NOMO-1 treated with dmso at 0.1 percent for 144 hours (cell line): ENCODE measurements at regions not wholly inside any gene's neighbourhood (a gene's known extent, or its start where the extent isn't known, plus 50 kb on each side); places are given as distances from the start of the nearest gene placed in this dataset.
"Not testable (repeated sequence)": the region's sequence is repeated elsewhere in the genome, so short reads cannot be mapped to it uniquely, and the experiment has no call there.

Source experiments
- DNase-seq: peaks from one replicate; lab custom pipeline; 2025; ENCODE audit not compliant: unreplicated experiment; lab: John Stamatoyannopoulos, UW

GRCh38 chr11:103584021-103584420, 452.4 kb upstream of the DDI1 start:
- no peak for DNase-seq

GRCh38 chr11:103584720-103585119, 451.7 kb upstream of the DDI1 start:
- no peak for DNase-seq

GRCh38 chr11:103585401-103585800, 451.0 kb upstream of the DDI1 start:
- DNase-seq = no peak

- no peak for DNase-seq
These were observed 450.5 kb upstream of the DDI1 start for GRCh38 chr11:103585911-103586310.

- DNase-seq = no peak
These were observed 449.7 kb upstream of the DDI1 start for GRCh38 chr11:103586756-103587155.

- DNase-seq = no peak
These were observed 448.3 kb upstream of the DDI1 start for GRCh38 chr11:103587901-103588788.

- DNase-seq = no peak
These were observed 444.9 kb upstream of the DDI1 start for GRCh38 chr11:103591554-103591953.

- DNase-seq = no peak
These were observed 442.2 kb upstream of the DDI1 start for GRCh38 chr11:103594283-103594682.

GRCh38 chr11:103596315-103596714, 440.1 kb upstream of the DDI1 start:
- DNase-seq = no peak

- DNase-seq = peak; percentile 51
These were observed 435.1 kb upstream of the DDI1 start for GRCh38 chr11:103601225-103601846.

- DNase-seq = no peak
These were observed 433.6 kb upstream of the DDI1 start for GRCh38 chr11:103602840-103603239.

- no peak for DNase-seq
These were observed 432.1 kb upstream of the DDI1 start for GRCh38 chr11:103604310-103604709.

GRCh38 chr11:103608566-103608965, 427.9 kb upstream of the DDI1 start:
- no peak for DNase-seq

- no peak for DNase-seq
These were observed 427.0 kb upstream of the DDI1 start for GRCh38 chr11:103609117-103610066.

GRCh38 chr11:103610435-103610834, 426.0 kb upstream of the DDI1 start:
- no peak for DNase-seq

GRCh38 chr11:103611526-103612260, 424.7 kb upstream of the DDI1 start:
- DNase-seq = not testable (repeated sequence)

GRCh38 chr11:103612451-103612850, 424.0 kb upstream of the DDI1 start:
- not testable (repeated sequence) for DNase-seq

- not testable (repeated sequence) for DNase-seq
These were observed 419.9 kb upstream of the DDI1 start for GRCh38 chr11:103616586-103616985.

GRCh38 chr11:103618528-103618927, 417.9 kb upstream of the DDI1 start:
- DNase-seq = no peak

GRCh38 chr11:103619480-103619879, 417.0 kb upstream of the DDI1 start:
- DNase-seq = no peak

GRCh38 chr11:103619938-103620337, 416.5 kb upstream of the DDI1 start:
- no peak for DNase-seq
